NCI-H460 (cell line): ENCODE measurements at regions not wholly inside any gene's neighbourhood (a gene's known extent, or its start where the extent isn't known, plus 50 kb on each side); places are given as distances from the start of the nearest gene placed in this dataset.
"Not testable (repeated sequence)": the region's sequence is repeated elsewhere in the genome, so short reads cannot be mapped to it uniquely, and the experiment has no call there.

ENCODE experiments used
- DNase-seq: peaks from one replicate; pipeline ENCODE4 v3.0.0-alpha.2; 2016; ENCODE audit warnings: low read depth; ENCODE audit errors: extremely low read depth

- DNase-seq = no peak
Observed at GRCh38 chr14:103230021-103230420, 104.0 kb upstream of the EIF5 start.

GRCh38 chr14:103230658-103231334, 103.2 kb upstream of the EIF5 start:
- DNase-seq = no peak

- no peak for DNase-seq
Observed at GRCh38 chr14:103231376-103232019, 102.5 kb upstream of the EIF5 start.

GRCh38 chr14:103232031-103232808, 101.8 kb upstream of the EIF5 start:
- DNase-seq = no peak

GRCh38 chr14:103232831-103233319, 101.2 kb upstream of the EIF5 start:
- no peak for DNase-seq

- no peak for DNase-seq
Observed at GRCh38 chr14:103233328-103233727, 100.7 kb upstream of the EIF5 start.

GRCh38 chr14:103234826-103235225, 99.2 kb upstream of the EIF5 start:
- not testable (repeated sequence) for DNase-seq

- not testable (repeated sequence) for DNase-seq
Observed at GRCh38 chr14:103235506-103235905, 98.5 kb upstream of the EIF5 start.

- DNase-seq = no peak
Observed at GRCh38 chr14:103239751-103240150, 94.3 kb upstream of the EIF5 start.

GRCh38 chr14:103241531-103241930, 92.5 kb upstream of the EIF5 start:
- DNase-seq = no peak

GRCh38 chr14:103243764-103244737, 90.0 kb upstream of the EIF5 start:
- DNase-seq = no peak

GRCh38 chr14:103245624-103246031, 88.4 kb upstream of the EIF5 start:
- not testable (repeated sequence) for DNase-seq

GRCh38 chr14:103246070-103246469, 88.0 kb upstream of the EIF5 start:
- no peak for DNase-seq

GRCh38 chr14:103247169-103247606, 86.8 kb upstream of the EIF5 start:
- DNase-seq = no peak

GRCh38 chr14:103250181-103250580, 83.9 kb upstream of the EIF5 start:
- no peak for DNase-seq

- no peak for DNase-seq
Observed at GRCh38 chr14:103250874-103251273, 83.2 kb upstream of the EIF5 start.

- no peak for DNase-seq
Observed at GRCh38 chr14:103255555-103255954, 78.5 kb upstream of the EIF5 start.

- no peak for DNase-seq
Observed at GRCh38 chr14:103256406-103256805, 77.6 kb upstream of the EIF5 start.

- DNase-seq = no peak
Observed at GRCh38 chr14:103257211-103257962, 76.7 kb upstream of the EIF5 start.

- DNase-seq = no peak
Observed at GRCh38 chr14:103258211-103258610, 75.8 kb upstream of the EIF5 start.
